HL-60 (cell line): ENCODE measurements at regions not wholly inside any gene's neighbourhood (a gene's known extent, or its start where the extent isn't known, plus 50 kb on each side); places are given as distances from the start of the nearest gene placed in this dataset.

Experiments
- CTCF ChIP-seq: IDR thresholded peaks from one replicate; pipeline ENCODE4 v1.5.1; 2011; ENCODE audit warnings: low read length, control low read depth, inconsistent platforms; ENCODE audit not compliant: insufficient read depth
- GABPA ChIP-seq: IDR thresholded peaks from 2 replicates; pipeline ENCODE4 v1.6.1; 2012; ENCODE audit warnings: low read depth
- POLR2AphosphoS5 ChIP-seq: IDR thresholded peaks from 2 replicates; pipeline ENCODE4 v1.6.1; 2012; ENCODE audit warnings: low read depth
- SPI1 ChIP-seq: IDR thresholded peaks from 2 replicates; pipeline ENCODE4 v1.6.1; 2012; ENCODE audit warnings: low read depth, mild to moderate bottlenecking, borderline replicate concordance
- TF ChIP-seq, protein P1 (sequence below): IDR thresholded peaks from 2 replicates; pipeline ENCODE4 v1.6.1; 2012; ENCODE audit warnings: low read depth; ENCODE audit not compliant: insufficient replicate concordance

DNA sequence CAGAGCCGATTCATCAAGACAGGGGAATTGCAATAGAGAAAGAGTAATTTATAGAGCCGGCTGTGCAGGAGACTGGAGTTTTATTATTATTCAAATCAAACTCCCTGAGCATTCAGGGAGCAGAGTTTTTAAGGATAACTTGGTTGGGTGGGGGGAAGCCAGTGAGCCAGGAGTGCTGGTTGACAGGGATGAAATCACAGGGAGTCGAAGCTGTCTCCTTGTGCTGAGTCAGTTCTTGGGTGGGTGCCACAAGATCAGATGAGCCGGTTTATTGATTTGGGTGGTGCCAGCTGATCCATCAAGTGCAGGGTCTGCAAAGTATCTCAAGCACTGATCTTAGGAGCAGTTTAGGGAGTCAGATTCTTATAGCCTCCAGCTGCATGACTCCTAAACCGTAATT is 95.4 kb upstream of the CCDC80 start:
- no peak for TF ChIP-seq CTCF
- no peak for TF ChIP-seq POLR2AphosphoS5
- TF ChIP-seq, protein P1, sequence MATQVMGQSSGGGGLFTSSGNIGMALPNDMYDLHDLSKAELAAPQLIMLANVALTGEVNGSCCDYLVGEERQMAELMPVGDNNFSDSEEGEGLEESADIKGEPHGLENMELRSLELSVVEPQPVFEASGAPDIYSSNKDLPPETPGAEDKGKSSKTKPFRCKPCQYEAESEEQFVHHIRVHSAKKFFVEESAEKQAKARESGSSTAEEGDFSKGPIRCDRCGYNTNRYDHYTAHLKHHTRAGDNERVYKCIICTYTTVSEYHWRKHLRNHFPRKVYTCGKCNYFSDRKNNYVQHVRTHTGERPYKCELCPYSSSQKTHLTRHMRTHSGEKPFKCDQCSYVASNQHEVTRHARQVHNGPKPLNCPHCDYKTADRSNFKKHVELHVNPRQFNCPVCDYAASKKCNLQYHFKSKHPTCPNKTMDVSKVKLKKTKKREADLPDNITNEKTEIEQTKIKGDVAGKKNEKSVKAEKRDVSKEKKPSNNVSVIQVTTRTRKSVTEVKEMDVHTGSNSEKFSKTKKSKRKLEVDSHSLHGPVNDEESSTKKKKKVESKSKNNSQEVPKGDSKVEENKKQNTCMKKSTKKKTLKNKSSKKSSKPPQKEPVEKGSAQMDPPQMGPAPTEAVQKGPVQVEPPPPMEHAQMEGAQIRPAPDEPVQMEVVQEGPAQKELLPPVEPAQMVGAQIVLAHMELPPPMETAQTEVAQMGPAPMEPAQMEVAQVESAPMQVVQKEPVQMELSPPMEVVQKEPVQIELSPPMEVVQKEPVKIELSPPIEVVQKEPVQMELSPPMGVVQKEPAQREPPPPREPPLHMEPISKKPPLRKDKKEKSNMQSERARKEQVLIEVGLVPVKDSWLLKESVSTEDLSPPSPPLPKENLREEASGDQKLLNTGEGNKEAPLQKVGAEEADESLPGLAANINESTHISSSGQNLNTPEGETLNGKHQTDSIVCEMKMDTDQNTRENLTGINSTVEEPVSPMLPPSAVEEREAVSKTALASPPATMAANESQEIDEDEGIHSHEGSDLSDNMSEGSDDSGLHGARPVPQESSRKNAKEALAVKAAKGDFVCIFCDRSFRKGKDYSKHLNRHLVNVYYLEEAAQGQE, result no peak
- no peak for TF ChIP-seq GABPA
- TF ChIP-seq SPI1, result no peak
